NCI-H1048 (cell line): ENCODE measurements at regions not wholly inside any gene's neighbourhood (a gene's known extent, or its start where the extent isn't known, plus 50 kb on each side); places are given as distances from the start of the nearest gene placed in this dataset.

Source experiments
- DNase-seq: peaks from one replicate; lab custom pipeline; 2025; lab: John Stamatoyannopoulos, UW

GRCh38 chr6:71481011-71481410, 192.4 kb downstream of the OGFRL1 start:
- DNase-seq, result no peak

- no peak for DNase-seq
Measured at GRCh38 chr6:71481801-71482200, 193.2 kb downstream of the OGFRL1 start.

GRCh38 chr6:71482742-71483141, 194.1 kb downstream of the OGFRL1 start:
- no peak for DNase-seq

GRCh38 chr6:71486461-71486860, 197.8 kb downstream of the OGFRL1 start:
- no peak for DNase-seq

- no peak for DNase-seq
Measured at GRCh38 chr6:71488186-71488585, 199.6 kb downstream of the OGFRL1 start.

GRCh38 chr6:71489736-71490135, 201.1 kb downstream of the OGFRL1 start:
- no peak for DNase-seq

- no peak for DNase-seq
Measured at GRCh38 chr6:71490876-71491275, 202.3 kb downstream of the OGFRL1 start.

- no peak for DNase-seq
Measured at GRCh38 chr6:71491844-71492243, 203.2 kb downstream of the OGFRL1 start.

GRCh38 chr6:71492668-71493067, 204.1 kb downstream of the OGFRL1 start:
- DNase-seq, result no peak

GRCh38 chr6:71496018-71496721, 207.6 kb downstream of the OGFRL1 start:
- no peak for DNase-seq

- no peak for DNase-seq
Measured at GRCh38 chr6:71496722-71497033, 208.1 kb downstream of the OGFRL1 start.

GRCh38 chr6:71498638-71499037, 210.0 kb downstream of the OGFRL1 start:
- no peak for DNase-seq

- DNase-seq, result no peak
Measured at GRCh38 chr6:71499667-71500066, 211.1 kb downstream of the OGFRL1 start.

- no peak for DNase-seq
Measured at GRCh38 chr6:71502168-71502567, 213.6 kb downstream of the OGFRL1 start.

- no peak for DNase-seq
Measured at GRCh38 chr6:71502956-71503355, 214.3 kb downstream of the OGFRL1 start.

- DNase-seq, result no peak
Measured at GRCh38 chr6:71507183-71507582, 218.6 kb downstream of the OGFRL1 start.

- DNase-seq, result no peak
Measured at GRCh38 chr6:71509191-71510005, 220.8 kb downstream of the OGFRL1 start.

GRCh38 chr6:71510057-71510713, 221.6 kb downstream of the OGFRL1 start:
- DNase-seq, result no peak

GRCh38 chr6:71510856-71511255, 222.2 kb downstream of the OGFRL1 start:
- DNase-seq, result no peak

- no peak for DNase-seq
Measured at GRCh38 chr6:71512256-71512655, 223.6 kb downstream of the OGFRL1 start.

- no peak for DNase-seq
Measured at GRCh38 chr6:71513036-71513435, 224.4 kb downstream of the OGFRL1 start.

- DNase-seq, result no peak
Measured at GRCh38 chr6:71523548-71523947, 234.9 kb downstream of the OGFRL1 start.

GRCh38 chr6:71524201-71524600, 235.6 kb downstream of the OGFRL1 start:
- DNase-seq, result no peak
